GM12878 (cell line): ENCODE measurements at regions not wholly inside any gene's neighbourhood (a gene's known extent, or its start where the extent isn't known, plus 50 kb on each side); places are given as distances from the start of the nearest gene placed in this dataset.

Experiments used
- BRCA1 ChIP-seq: IDR thresholded peaks from 2 replicates; pipeline ENCODE4 v1.6.1; 2011; ENCODE audit warnings: low read depth, low read length, improper control_type of control experiment
- CREM ChIP-seq: IDR thresholded peaks from 2 replicates; pipeline ENCODE4 v1.6.1; 2014; ENCODE audit warnings: antibody characterized with exemption, low read depth
- EP300 ChIP-seq, 2 experiments: fragments of 150-350 bp in 1 of 2; IDR thresholded peaks; 2 replicates each; pipeline ENCODE4 v1.6.1; 2011 to 2012; ENCODE audit warnings: low read depth in 2 of 2, low read length in 2 of 2, borderline replicate concordance in 1 of 2, improper control_type of control experiment in 1 of 2, inconsistent platforms in 1 of 2; ENCODE audit not compliant: control insufficient read depth in 1 of 2
- JUND ChIP-seq: IDR thresholded peaks from 2 replicates; pipeline ENCODE4 v1.6.1; 2012; ENCODE audit warnings: low read depth, mild to moderate bottlenecking, low read length, improper control_type of control experiment, moderate library complexity
- NFIC ChIP-seq: IDR thresholded peaks from 2 replicates; pipeline ENCODE4 v1.6.1; 2012; ENCODE audit warnings: low read depth, mild to moderate bottlenecking, inconsistent platforms, low read length, moderate library complexity
- NR2C1 ChIP-seq: fragments of 450-650 bp; IDR thresholded peaks from 2 replicates; pipeline ENCODE4 v1.6.1; 2017; ENCODE audit warnings: antibody characterized with exemption, mild to moderate bottlenecking, moderate library complexity
- POLR2A ChIP-seq: IDR thresholded peaks from 2 replicates; pipeline ENCODE4 v1.6.1; 2011; ENCODE audit warnings: low read depth, mild to moderate bottlenecking, low read length
- RAD21 ChIP-seq: IDR thresholded peaks from 2 replicates; pipeline ENCODE4 v1.6.1; 2011; ENCODE audit warnings: mild to moderate bottlenecking, low read depth, low read length, moderate library complexity; ENCODE audit not compliant: insufficient read depth
- SMARCA5 ChIP-seq: fragments of 450-650 bp; IDR thresholded peaks from 2 replicates; pipeline ENCODE4 v1.6.1; 2017; ENCODE audit warnings: mild to moderate bottlenecking
- ZNF274 ChIP-seq: IDR thresholded peaks from one replicate; pipeline ENCODE4 v1.8.0; 2011; ENCODE audit not compliant: insufficient read length, insufficient read depth
- TF ChIP-seq, protein P1 (sequence below), 3 experiments: IDR thresholded peaks in 2 of 3; conservative IDR thresholded peaks in 1 of 3; 2 replicates each; pipeline ENCODE4 v1.5.1; 2011; ENCODE audit warnings: low read depth in 3 of 3, low read length in 3 of 3, mild to moderate bottlenecking in 3 of 3, control low read depth in 2 of 3, moderate library complexity in 2 of 3, inconsistent platforms in 1 of 3, mixed read lengths in 1 of 3; ENCODE audit not compliant: control insufficient read depth in 2 of 3, insufficient read depth in 1 of 3; ENCODE audit errors: extremely low read depth in 1 of 3
- TF ChIP-seq, protein P2 (sequence below): fragments of 450-650 bp; conservative IDR thresholded peaks from 2 replicates; pipeline ENCODE4 v1.6.1; 2017; ENCODE audit warnings: mild to moderate bottlenecking, moderate library complexity
- TF ChIP-seq, protein P3 (sequence below): fragments of 450-650 bp; IDR thresholded peaks from 2 replicates; pipeline ENCODE4 v1.6.1; 2017; ENCODE audit warnings: antibody characterized with exemption, mild to moderate bottlenecking, moderate library complexity

DNA sequence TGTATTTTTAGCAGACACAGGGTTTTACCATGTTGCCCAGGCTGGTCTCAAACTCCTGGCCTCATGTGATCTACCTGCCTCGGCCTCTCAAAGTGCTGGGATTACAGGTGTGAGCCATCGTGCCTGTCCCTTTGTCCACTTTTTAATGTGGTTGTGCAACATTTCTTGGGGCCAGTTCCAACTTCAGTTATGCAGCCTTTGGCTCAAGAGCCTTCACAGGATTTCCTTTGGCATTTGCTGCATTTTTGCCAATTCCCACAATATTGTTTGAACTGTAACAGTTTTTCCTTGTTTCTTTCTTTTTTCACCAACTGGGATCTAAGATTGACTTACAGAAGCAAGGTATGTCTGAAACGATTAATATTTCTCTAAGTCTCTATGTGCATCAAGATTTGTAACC lies 63.6 kb downstream of the EDN1 start:
- TF ChIP-seq NFIC (no peak), RAD21 (no peak), ZNF274 (no peak), NR2C1 (no peak), POLR2A (no peak), EP300 (IDR thresholded peaks at IDR 0.05; ENCODE audit: borderline replicate concordance in 1 of 2, control insufficient read depth in 1 of 2, low read depth in 2 of 2, low read length in 2 of 2) (no peak), BRCA1 (no peak), SMARCA5 (no peak), JUND (no peak), CREM (no peak)
- TF ChIP-seq, protein P1, sequence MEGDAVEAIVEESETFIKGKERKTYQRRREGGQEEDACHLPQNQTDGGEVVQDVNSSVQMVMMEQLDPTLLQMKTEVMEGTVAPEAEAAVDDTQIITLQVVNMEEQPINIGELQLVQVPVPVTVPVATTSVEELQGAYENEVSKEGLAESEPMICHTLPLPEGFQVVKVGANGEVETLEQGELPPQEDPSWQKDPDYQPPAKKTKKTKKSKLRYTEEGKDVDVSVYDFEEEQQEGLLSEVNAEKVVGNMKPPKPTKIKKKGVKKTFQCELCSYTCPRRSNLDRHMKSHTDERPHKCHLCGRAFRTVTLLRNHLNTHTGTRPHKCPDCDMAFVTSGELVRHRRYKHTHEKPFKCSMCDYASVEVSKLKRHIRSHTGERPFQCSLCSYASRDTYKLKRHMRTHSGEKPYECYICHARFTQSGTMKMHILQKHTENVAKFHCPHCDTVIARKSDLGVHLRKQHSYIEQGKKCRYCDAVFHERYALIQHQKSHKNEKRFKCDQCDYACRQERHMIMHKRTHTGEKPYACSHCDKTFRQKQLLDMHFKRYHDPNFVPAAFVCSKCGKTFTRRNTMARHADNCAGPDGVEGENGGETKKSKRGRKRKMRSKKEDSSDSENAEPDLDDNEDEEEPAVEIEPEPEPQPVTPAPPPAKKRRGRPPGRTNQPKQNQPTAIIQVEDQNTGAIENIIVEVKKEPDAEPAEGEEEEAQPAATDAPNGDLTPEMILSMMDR (IDR thresholded peaks at IDR 0.05 in 2 of 3, conservative IDR thresholded peaks at IDR 0.05 in 1 of 3; ENCODE audit: control insufficient read depth in 2 of 3, extremely low read depth in 1 of 3, insufficient read depth in 1 of 3, low read depth in 3 of 3, low read length in 3 of 3): no peak
- TF ChIP-seq, protein P2, sequence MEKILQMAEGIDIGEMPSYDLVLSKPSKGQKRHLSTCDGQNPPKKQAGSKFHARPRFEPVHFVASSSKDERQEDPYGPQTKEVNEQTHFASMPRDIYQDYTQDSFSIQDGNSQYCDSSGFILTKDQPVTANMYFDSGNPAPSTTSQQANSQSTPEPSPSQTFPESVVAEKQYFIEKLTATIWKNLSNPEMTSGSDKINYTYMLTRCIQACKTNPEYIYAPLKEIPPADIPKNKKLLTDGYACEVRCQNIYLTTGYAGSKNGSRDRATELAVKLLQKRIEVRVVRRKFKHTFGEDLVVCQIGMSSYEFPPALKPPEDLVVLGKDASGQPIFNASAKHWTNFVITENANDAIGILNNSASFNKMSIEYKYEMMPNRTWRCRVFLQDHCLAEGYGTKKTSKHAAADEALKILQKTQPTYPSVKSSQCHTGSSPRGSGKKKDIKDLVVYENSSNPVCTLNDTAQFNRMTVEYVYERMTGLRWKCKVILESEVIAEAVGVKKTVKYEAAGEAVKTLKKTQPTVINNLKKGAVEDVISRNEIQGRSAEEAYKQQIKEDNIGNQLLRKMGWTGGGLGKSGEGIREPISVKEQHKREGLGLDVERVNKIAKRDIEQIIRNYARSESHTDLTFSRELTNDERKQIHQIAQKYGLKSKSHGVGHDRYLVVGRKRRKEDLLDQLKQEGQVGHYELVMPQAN: no peak
- TF ChIP-seq, protein P3, sequence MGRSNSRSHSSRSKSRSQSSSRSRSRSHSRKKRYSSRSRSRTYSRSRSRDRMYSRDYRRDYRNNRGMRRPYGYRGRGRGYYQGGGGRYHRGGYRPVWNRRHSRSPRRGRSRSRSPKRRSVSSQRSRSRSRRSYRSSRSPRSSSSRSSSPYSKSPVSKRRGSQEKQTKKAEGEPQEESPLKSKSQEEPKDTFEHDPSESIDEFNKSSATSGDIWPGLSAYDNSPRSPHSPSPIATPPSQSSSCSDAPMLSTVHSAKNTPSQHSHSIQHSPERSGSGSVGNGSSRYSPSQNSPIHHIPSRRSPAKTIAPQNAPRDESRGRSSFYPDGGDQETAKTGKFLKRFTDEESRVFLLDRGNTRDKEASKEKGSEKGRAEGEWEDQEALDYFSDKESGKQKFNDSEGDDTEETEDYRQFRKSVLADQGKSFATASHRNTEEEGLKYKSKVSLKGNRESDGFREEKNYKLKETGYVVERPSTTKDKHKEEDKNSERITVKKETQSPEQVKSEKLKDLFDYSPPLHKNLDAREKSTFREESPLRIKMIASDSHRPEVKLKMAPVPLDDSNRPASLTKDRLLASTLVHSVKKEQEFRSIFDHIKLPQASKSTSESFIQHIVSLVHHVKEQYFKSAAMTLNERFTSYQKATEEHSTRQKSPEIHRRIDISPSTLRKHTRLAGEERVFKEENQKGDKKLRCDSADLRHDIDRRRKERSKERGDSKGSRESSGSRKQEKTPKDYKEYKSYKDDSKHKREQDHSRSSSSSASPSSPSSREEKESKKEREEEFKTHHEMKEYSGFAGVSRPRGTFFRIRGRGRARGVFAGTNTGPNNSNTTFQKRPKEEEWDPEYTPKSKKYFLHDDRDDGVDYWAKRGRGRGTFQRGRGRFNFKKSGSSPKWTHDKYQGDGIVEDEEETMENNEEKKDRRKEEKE: no peak
